Activated naive CD4-positive, alpha-beta T cell treated with anti-CD3 and anti-CD28 coated beads, Interleukin-2, amount 50 U/mL, for 72 hours (primary cell): ENCODE measurements at regions not wholly inside any gene's neighbourhood (a gene's known extent, or its start where the extent isn't known, plus 50 kb on each side); places are given as distances from the start of the nearest gene placed in this dataset.

Experiments
- ATAC-seq, 2 donors: fragments of 150-1000 bp; cut with Tn5 transposase; 2 replicates each; pipeline ENCODE4 v1.10.0; 2021; ENCODE audit warnings: mild to moderate bottlenecking in 2 of 2, moderate library complexity in 2 of 2
- DNase-seq, 2 donors: peaks; one replicate each; pipeline ENCODE4 v3.0.0; 2021 to 2022; ENCODE audit warnings: low spot score in 2 of 2
- H3K27ac Mint-ChIP-seq, 2 donors: one replicate each; pipeline ENCODE4 v1.8.0; 2022; ENCODE audit warnings: mild to moderate bottlenecking in 2 of 2, mixed read lengths in 2 of 2
- H3K36me3 Mint-ChIP-seq, 2 donors: one replicate each; pipeline ENCODE4 v1.8.0; 2022; ENCODE audit warnings: mixed read lengths in 2 of 2
- H3K9me3 Mint-ChIP-seq, 2 donors: one replicate each; pipeline ENCODE4 v1.8.0; 2022; ENCODE audit warnings: mixed read lengths in 2 of 2

DNA sequence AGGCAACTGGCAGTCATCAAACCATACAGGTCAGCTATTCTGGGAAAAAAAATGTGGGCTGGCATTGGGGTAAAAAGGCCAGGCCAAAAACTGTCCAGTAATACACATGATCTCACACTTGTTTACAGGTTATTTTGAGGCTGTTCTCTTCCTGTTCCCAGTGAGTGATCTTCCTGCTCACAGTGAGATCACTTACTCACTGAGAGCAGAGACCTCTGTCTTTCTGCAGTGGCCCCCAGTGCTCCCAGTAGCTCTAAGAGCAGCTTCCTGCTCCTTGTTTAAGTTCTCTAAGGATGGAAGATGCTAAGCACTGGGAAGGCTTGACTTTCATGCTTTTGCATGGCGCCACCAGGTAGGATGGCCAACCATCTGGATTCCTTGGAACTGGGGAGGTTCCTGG, 93.5 kb upstream of the KIAA1217 start:
- Mint-ChIP-seq H3K36me3 (no peaks in the 10 kb centered on the region), H3K27ac (no peak overlapping the region), H3K9me3 (no peaks in the 10 kb centered on the region)
- DNase-seq: no peak
- no peak for ATAC-seq

DNA sequence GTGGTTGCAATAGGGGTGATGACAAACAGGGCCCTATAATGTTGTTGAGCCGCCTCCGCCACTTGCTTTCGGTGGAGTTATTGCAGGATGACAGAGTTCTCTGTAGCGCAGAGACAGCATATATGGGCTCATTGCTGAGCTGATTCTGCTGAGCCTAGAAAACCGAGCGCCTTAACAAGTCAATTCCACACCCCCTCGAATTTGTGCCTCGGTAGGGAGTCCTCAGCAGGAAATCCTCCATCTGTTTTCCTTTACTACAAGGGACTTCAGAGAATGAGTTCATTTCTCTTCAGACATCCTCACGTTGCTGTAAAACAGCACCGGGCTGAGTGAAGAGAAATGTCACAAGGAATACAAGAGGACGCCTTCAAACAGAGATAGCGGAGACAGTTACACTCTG, 90.7 kb upstream of the KIAA1217 start:
- no peak for DNase-seq
- no peaks in the 10 kb centered on the region for H3K36me3 Mint-ChIP-seq
- ATAC-seq: no peak
- no peaks in the 10 kb centered on the region for H3K9me3 Mint-ChIP-seq
- no peak overlapping the region for H3K27ac Mint-ChIP-seq

DNA sequence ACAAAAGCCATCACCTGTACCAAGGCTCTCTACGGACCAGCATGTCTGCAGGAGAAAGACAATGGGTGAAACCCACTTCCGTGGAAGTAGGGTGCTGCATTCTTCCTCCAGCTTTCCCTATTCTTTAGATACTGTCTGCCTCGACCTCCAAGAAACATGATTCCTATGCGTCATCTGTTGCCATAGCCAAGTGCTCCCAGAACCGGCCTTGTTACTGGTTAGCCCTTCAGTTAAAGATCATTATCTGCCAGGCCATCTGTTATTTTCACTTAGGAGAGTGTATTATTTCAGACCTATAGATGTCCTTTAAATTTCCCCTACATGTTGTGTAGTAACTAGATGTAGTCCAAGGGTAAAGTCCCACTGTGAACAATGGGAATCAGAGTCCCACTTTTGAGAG, 89.0 kb upstream of the KIAA1217 start:
- ATAC-seq: no peak
- no peak for DNase-seq
- H3K27ac Mint-ChIP-seq: no peak overlapping the region

DNA sequence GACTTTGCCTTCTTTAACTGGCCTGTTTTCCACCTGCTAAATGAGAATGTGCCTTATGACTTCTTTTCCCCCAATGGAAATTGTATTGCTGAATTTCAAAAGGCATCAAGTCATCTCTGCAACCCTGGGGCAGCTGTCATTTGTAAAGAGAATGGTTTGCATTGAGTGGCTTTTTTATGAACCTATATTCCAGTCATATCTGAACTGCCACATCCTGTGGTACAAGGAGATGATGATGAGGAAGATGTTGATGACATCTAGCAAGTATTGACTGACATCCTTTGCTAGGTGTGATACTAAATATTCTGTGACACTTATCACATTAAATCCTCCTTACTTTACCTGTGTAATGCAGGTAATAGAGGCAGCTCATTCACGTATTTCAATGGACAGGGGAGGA, 88.3 kb upstream of the KIAA1217 start:
- H3K36me3 Mint-ChIP-seq: no peaks in the 10 kb centered on the region
- DNase-seq: no peak
- peak in 1 of 2 donors; percentile 84 for ATAC-seq
- H3K9me3 Mint-ChIP-seq: no peaks in the 10 kb centered on the region
- H3K27ac Mint-ChIP-seq: no peak overlapping the region

More for the DNA sequence above, 89.0 kb upstream of the KIAA1217 start:
- no peaks in the 10 kb centered on the region for H3K9me3 Mint-ChIP-seq
- no peaks in the 10 kb centered on the region for H3K36me3 Mint-ChIP-seq

DNA sequence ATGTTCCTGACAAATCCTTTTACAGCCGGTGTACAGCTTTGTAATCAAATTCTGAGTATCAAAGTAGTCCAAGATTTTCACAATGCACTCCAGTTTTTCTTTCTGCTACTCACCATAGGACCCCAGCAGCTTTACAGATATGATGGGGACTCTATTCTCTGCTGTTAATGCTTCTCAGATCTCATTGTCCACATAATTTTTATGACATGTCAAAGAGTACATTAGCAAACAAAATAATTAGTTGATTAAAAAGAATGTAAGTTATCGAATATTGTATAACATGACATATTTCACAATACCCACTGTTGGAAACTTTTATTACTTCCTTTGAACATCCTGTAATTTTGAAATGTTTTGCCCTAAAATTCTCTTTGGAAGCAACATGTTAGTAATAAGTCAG, 81.4 kb upstream of the KIAA1217 start:
- DNase-seq (no peak), ATAC-seq (no peak)
- H3K36me3 Mint-ChIP-seq: no peaks in the 10 kb centered on the region
- no peak overlapping the region for H3K27ac Mint-ChIP-seq
- no peaks in the 10 kb centered on the region for H3K9me3 Mint-ChIP-seq

DNA sequence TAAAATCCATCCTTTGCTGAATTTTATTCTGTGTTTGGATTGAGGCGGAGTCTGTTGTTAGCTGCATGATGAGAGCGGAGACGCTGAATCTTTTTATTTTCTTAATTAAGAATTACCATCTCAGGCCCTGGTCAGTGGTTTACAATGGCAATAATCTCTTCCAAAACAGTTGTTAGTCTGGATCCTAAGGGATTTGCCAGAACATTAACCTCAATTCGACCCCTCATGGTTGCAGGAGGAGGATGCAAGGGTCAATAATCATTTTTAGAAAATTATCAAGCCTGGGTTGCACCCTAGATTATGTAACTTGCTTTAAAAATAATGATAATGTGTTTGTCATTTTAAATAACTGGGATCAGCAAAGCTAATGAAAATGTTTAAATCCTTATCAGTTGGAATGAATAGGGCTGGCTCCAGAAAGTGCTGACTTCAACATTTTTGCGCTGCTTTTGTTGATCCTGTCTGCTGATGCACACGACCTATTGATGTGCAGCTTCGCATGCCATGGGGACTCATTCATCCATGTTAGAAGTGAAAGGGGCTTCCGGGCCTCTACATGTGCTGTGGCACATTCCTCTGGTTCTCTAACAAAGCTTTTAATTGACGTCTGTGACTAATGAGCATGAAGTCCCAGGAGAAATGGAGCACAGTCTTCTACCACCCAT, 80.7 kb upstream of the KIAA1217 start:
- ATAC-seq (no peak), DNase-seq (no peak)
- Mint-ChIP-seq H3K27ac (no peak overlapping the region), H3K9me3 (no peaks in the 10 kb centered on the region), H3K36me3 (no peaks in the 10 kb centered on the region)

DNA sequence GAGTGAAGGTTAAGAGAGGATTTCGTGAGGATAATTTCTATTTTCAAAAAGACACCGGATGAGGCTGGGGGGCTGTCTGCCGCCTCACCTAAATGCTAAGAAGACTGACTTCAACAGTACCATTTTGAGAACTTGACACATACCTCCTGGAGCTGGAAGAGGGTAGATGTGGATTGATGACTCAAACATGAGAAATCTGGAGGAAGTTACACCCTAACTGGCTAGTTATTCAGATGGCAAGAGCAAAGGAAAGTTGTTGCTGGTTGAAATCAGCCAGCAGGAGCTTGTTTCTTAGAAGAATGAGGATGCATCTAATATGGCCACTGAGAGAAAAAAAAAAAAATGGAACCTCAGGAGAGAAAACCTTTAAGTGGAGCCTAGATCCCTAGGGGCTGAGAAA, 76.2 kb upstream of the KIAA1217 start:
- Mint-ChIP-seq H3K36me3 (no peaks in the 10 kb centered on the region), H3K27ac (no peak overlapping the region), H3K9me3 (peaks cover 0 to 5% of the 10 kb centered on the region in 2 donors)
- ATAC-seq: no peak
- no peak for DNase-seq

DNA sequence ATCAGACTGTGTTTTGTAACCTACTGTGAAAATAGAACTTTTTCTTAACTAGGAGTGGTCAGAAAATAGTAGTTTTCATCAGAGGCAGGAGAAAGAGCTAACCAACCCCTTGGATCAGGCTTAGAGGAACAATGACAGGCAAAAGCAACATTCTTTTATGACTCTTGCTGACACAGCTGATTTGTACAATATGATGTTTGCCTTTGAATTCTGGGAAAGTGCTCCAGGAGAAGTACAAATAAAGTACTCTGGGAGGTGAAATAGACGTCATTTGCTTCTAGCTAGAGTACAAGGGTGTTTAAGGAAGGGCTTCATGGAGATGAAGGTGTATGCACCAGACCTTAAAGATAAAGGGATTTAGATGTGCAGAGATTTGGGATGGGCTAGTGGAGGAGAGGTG, 75.1 kb upstream of the KIAA1217 start:
- DNase-seq: no peak
- H3K9me3 Mint-ChIP-seq: peaks cover 0 to 5% of the 10 kb centered on the region in 2 donors
- H3K27ac Mint-ChIP-seq: no peak overlapping the region
- no peaks in the 10 kb centered on the region for H3K36me3 Mint-ChIP-seq
- ATAC-seq: no peak

DNA sequence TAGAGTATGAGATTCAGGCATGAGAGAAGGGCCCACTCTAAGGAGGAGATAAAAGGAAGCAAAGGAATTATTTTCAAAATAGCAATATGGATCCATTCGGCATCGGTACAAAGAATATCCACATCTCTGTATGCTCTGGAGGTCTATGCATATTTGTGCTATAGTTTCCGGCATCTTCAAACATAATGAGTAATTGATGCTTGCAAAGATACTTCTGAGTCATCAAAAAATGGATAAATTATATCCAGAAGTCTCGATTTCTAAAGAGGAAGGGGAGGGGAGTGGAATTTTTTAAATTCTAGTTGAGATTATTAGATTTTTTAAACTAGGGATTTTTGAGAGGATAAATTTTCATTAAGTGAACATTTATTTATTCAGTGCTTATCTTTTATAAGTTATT, 72.9 kb upstream of the KIAA1217 start:
- Mint-ChIP-seq H3K27ac (no peak overlapping the region), H3K9me3 (peaks cover 2 to 5% of the 10 kb centered on the region in 2 donors), H3K36me3 (no peaks in the 10 kb centered on the region)
- ATAC-seq: no peak
- DNase-seq: no peak

DNA sequence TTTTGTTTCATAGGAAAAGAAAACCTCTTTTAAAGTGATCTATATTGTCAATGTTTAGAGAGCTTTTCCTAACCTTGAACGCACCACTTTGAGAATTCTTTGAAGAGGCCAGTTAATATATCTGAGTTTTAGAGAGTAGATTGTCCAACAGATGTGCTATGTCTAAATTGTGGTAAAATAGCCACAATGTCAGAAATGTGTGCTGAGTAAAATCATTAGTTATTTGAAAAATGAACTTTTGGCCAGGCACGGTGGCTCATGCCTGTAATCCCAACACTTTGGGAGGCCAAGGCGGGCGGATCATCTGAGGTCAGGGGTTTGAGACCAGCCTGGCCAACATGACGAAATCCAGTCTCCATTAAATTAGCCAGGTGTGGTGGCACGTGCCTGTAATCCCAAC, 61.6 kb upstream of the KIAA1217 start:
- DNase-seq (no peak), ATAC-seq (no peak)
- peaks cover 0 to 4% of the 10 kb centered on the region in 2 donors for H3K36me3 Mint-ChIP-seq
- H3K27ac Mint-ChIP-seq: no peak overlapping the region
- peaks cover 4 to 7% of the 10 kb centered on the region in 2 donors for H3K9me3 Mint-ChIP-seq

DNA sequence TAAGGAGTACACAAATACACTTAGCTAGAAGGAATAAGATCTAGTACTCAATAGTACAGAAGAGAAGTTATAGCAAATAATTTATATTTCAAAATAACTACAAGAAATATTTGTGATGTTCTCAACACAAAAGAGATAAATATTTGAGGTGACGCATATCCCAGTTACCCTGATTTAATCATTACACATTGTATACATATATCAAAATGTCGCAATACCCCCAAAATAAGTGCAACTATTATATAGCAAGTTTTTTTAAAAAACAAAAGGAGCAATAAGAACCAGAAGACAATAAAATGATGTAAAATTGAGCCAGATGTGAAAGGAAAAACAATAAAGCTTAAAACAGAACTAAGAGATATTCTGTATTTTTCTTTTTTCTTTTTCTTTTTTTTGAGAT, 59.3 kb upstream of the KIAA1217 start:
- H3K9me3 Mint-ChIP-seq: peaks cover 0 to 7% of the 10 kb centered on the region in 2 donors
- H3K27ac Mint-ChIP-seq: no peak overlapping the region
- H3K36me3 Mint-ChIP-seq: no peaks in the 10 kb centered on the region
- DNase-seq (no peak), ATAC-seq (no peak)

DNA sequence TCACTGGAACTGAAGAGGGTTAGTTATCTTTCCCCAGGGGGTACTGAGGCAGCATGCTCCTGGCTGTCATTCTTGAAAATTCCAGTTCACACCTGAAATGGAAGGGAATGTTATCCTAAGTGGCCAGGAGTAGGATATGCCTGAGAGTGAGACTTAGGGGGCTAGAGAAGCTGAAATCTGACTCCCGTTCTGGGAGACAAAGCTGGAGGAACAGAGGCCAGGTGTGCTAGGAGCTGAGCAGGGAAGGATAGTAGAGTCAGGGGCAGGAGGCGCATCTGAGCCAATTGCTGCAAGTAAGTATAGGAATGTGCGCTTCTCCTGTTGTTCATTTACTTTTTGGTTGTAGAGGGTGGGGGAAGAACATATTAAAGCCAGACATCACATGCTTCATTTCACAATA, 58.1 kb upstream of the KIAA1217 start:
- H3K9me3 Mint-ChIP-seq: peaks cover 0 to 3% of the 10 kb centered on the region in 2 donors
- no peaks in the 10 kb centered on the region for H3K36me3 Mint-ChIP-seq
- DNase-seq: no peak
- no peak for ATAC-seq
- no peak overlapping the region for H3K27ac Mint-ChIP-seq

DNA sequence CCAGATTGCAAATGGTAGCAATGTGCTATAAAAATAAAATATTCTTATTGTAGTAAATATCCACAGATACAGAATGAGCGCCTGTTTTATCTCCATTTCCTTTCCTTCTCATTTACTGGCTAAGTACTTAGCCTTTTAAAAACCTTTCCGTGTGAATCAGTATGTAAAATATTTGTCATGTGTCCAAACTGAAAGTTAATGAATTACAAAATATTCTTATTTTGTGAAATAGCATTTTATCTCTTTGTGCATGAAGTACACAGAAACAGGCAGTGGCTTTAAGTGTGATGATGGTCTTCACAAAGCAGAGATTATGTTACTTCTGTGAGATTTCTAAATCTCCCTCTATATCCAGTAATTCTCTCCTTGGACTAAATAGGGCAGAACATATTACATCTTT, 56.7 kb upstream of the KIAA1217 start:
- Mint-ChIP-seq H3K27ac (no peak overlapping the region), H3K9me3 (peaks cover 4 to 8% of the 10 kb centered on the region in 2 donors), H3K36me3 (no peaks in the 10 kb centered on the region)
- ATAC-seq (no peak), DNase-seq (no peak)

DNA sequence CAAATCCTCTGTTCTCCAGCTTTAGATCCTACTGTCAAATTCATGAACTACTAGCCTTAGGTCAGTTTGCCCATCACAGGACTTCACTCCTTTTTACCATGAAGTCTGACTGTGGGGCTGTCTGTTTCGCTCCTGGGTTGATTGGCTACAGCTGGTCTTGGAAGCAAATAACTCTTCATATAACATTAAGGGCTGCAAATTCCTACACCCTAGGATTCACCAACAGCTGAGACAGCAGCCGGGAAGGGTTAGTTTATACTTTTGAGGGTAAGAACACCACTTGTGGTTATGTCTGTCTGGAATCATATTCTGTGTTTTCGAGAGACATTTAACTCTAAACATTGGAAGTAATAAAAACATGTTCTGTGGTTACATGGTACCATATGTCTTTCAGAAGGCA, 55.9 kb upstream of the KIAA1217 start:
- DNase-seq (no peak), ATAC-seq (no peak)
- Mint-ChIP-seq H3K36me3 (no peaks in the 10 kb centered on the region), H3K9me3 (peaks cover 4 to 8% of the 10 kb centered on the region in 2 donors), H3K27ac (no peak overlapping the region)

DNA sequence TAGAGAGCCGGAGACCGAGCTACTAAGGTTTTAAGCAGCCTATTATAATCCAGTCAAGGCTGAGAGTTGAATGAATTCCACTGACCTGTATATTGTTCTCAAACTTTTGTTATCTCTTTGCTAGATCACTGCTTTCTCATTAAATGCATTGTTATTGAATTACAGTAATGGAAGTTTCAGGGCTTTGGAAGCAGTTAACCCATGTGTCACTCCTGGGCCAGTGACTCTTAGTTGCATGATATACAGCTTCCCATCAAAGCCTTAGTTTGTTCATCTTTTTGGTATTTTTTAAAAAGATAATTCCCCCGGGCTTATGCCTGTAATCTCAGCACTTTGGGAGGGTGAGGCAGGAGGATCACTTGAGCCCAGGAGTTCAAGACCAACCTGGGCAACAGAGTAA, 55.4 kb upstream of the KIAA1217 start:
- no peak for DNase-seq
- ATAC-seq: no peak
- Mint-ChIP-seq H3K27ac (no peak overlapping the region), H3K9me3 (peaks cover 9 to 13% of the 10 kb centered on the region in 2 donors), H3K36me3 (no peaks in the 10 kb centered on the region)

DNA sequence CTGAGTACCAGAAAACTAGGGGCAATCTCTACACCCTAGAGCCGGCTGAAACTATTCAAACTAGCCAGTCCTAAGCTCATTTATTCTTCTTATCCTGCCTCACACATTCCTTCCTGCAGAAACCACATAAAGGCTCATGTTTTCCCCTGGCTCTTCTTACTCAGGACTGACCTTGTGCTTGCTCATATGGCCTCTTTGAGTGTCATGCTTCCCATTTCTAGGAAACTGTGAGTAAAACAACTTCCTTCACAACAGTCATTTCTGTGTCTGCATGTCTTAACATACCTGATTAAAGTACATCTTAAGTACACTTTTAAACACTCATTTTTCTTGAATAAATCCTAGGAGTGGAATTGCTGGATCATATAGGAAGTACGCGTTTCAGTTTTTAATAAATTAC, 52.3 kb upstream of the KIAA1217 start:
- ATAC-seq (no peak), DNase-seq (no peak)
- H3K9me3 Mint-ChIP-seq: peaks cover 10 to 15% of the 10 kb centered on the region in 2 donors
- H3K27ac Mint-ChIP-seq: no peak overlapping the region
- no peaks in the 10 kb centered on the region for H3K36me3 Mint-ChIP-seq

DNA sequence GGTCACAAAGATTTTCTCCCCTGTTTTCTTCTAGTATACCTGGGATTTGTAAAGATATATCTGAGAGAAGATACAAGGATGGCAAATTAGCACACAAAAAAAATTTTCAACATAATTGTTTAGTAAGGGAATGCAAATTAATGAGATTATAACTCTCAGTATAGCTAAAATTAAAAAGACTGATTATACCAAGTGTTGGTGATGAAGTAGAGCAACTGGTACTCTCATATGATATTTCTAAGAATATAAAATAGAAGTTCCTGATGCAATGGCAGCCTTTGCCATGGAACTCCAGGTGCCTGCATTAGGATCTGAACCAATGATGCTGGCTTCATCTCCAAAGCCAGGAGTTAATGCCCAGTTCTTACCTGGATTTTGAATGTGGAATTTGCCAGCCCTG, 51.4 kb upstream of the KIAA1217 start:
- DNase-seq (no peak), ATAC-seq (no peak)
- Mint-ChIP-seq H3K36me3 (no peaks in the 10 kb centered on the region), H3K9me3 (peaks cover 10 to 15% of the 10 kb centered on the region in 2 donors), H3K27ac (no peak overlapping the region)
